ENCODE measurements at regions not wholly inside any gene's neighbourhood (a gene's known extent, or its start where the extent isn't known, plus 50 kb on each side); places are given as distances from the start of the nearest gene placed in this dataset.

DNA sequence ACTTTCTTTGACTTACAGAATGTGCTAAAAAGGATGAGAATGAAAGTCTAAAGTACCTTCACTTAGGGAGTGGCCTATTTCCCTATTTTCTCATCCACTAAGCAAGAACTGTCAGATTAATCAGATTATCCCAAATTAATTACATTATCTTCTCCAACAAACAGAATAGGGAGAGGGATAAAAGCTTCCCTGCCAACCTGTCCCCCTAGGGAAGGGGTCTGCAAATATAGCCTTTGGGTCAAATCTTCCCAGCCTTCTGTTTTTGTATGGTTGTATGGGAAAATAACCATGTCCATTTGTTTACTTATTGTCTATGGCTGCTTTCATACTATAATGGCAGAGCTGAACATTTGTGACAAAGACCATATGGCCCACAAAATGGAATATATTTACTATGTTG, 57.1 kb upstream of the USP38 start:
- TF ChIP-seq CTCF (IDR thresholded peaks at IDR 0.05) (no peak), POLR2A (IDR thresholded peaks at IDR 0.05) (no peak)
